ENCODE measurements at regions not wholly inside any gene's neighbourhood (a gene's known extent, or its start where the extent isn't known, plus 50 kb on each side); places are given as distances from the start of the nearest gene placed in this dataset.

DNA sequence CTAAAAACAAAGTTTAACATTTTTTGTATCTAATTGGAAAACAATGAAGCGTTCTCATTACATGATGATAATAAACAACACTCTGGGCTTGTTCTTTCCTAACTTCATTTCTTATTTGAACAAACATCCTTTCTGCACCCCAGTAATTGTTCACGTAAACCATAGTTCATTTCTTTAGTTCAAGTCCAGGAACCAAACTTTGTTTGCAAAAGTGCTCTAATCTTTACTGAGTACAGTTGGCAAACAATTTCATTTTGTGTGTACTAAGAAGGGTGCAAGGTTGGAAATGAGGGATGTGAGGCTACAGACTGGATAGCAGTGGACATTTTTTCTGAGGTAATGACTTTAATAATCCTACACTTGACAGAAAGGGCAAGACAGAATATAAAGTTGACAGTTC, 113.5 kb downstream of the NREP start:
- TF ChIP-seq, protein P1, sequence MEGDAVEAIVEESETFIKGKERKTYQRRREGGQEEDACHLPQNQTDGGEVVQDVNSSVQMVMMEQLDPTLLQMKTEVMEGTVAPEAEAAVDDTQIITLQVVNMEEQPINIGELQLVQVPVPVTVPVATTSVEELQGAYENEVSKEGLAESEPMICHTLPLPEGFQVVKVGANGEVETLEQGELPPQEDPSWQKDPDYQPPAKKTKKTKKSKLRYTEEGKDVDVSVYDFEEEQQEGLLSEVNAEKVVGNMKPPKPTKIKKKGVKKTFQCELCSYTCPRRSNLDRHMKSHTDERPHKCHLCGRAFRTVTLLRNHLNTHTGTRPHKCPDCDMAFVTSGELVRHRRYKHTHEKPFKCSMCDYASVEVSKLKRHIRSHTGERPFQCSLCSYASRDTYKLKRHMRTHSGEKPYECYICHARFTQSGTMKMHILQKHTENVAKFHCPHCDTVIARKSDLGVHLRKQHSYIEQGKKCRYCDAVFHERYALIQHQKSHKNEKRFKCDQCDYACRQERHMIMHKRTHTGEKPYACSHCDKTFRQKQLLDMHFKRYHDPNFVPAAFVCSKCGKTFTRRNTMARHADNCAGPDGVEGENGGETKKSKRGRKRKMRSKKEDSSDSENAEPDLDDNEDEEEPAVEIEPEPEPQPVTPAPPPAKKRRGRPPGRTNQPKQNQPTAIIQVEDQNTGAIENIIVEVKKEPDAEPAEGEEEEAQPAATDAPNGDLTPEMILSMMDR (IDR thresholded peaks at IDR 0.05): no peak
- TF ChIP-seq EZH2phosphoT487 (IDR thresholded peaks at IDR 0.05): no peak
